GM12878 (cell line): ENCODE measurements at regions not wholly inside any gene's neighbourhood (a gene's known extent, or its start where the extent isn't known, plus 50 kb on each side); places are given as distances from the start of the nearest gene placed in this dataset.

ENCODE experiments used
- ATAC-seq: fragments of 200-7000 bp; cut with Tn5 transposase; 3 replicates; pipeline ENCODE4 v1.9.1; 2020; ENCODE audit warnings: mild to moderate bottlenecking, moderate library complexity
- BruUV-seq: library from RNA; stranded (reverse); fragments of 400-500 nt; replicated peaks from 2 replicates; lab custom pipeline; 2021; lab: Mats Ljungman, UMichigan
- CTCF ChIA-PET: fragments of 300-600 bp; sonication (Branson Sonifier 250); formaldehyde crosslinking; extraction: SDS; loops from one replicate; lab custom pipeline; 2021; ENCODE audit warnings: inconsistent platforms; lab: Yijun Ruan, JAX
- POLR2A ChIA-PET: fragments of 350-600 bp; formaldehyde crosslinking; extraction: SDS; loops from one replicate; lab custom pipeline; 2021; ENCODE audit warnings: inconsistent platforms; lab: Charles Lee
- RAD21 ChIA-PET: fragments of 300-600 bp; sonication (Branson Sonifier 250); formaldehyde crosslinking; loops from one replicate; lab custom pipeline; 2023; ENCODE audit warnings: antibody characterized with exemption; ENCODE audit not compliant: unreplicated experiment; lab: Charles Lee
- SMC1A ChIA-PET: fragments of 300-600 bp; sonication (Branson Sonifier 250); formaldehyde crosslinking; loops from one replicate; lab custom pipeline; 2023; ENCODE audit not compliant: unreplicated experiment, uncharacterized antibody; lab: Charles Lee
- DNase-seq: peaks from one replicate; pipeline ENCODE4 v3.0.0-alpha.2; 2011; ENCODE audit warnings: low read depth, low spot score
- FAIRE-seq: peaks from 3 replicates; lab custom pipeline; 2011; peaks lifted over from hg19 to GRCh38; lab: Jason Lieb, UNC
- H2AFZ ChIP-seq: 2 replicates; pipeline ENCODE4 v1.6.0; 2011; ENCODE audit warnings: low read depth, low read length, control low read depth; ENCODE audit not compliant: control insufficient read depth
- H3K27ac ChIP-seq: 2 replicates; pipeline ENCODE4 v1.5.1; 2011; ENCODE audit warnings: control low read depth; ENCODE audit not compliant: control insufficient read depth, insufficient read depth
- H3K27me3 ChIP-seq, 2 experiments: replicated peaks in 1 of 2; 2 replicates each; pipeline versions ENCODE4 v1.6.0 to v1.6.1; 2011; ENCODE audit warnings: low read length in 1 of 2; ENCODE audit not compliant: control insufficient read depth in 2 of 2, insufficient read depth in 2 of 2
- H3K36me3 ChIP-seq, 2 experiments: 2 replicates each; pipeline ENCODE4 v1.5.1; 2011; ENCODE audit warnings: low read length in 1 of 2; ENCODE audit not compliant: control insufficient read depth in 2 of 2, insufficient read depth in 2 of 2
- H3K4me1 ChIP-seq: 2 replicates; pipeline ENCODE4 v1.6.1; 2011; ENCODE audit warnings: mild to moderate bottlenecking, low read length, moderate library complexity, mixed read lengths; ENCODE audit not compliant: control insufficient read depth, insufficient read depth
- H3K4me2 ChIP-seq: 2 replicates; pipeline ENCODE4 v1.6.0; 2011; ENCODE audit warnings: control low read depth; ENCODE audit not compliant: control insufficient read depth, insufficient read depth
- H3K4me3 ChIP-seq: fragments of 200-600 bp; sonication (generic); 2 replicates; pipeline ENCODE4 v1.5.1; 2016
- H3K79me2 ChIP-seq: 2 replicates; pipeline ENCODE4 v1.6.0; 2011; ENCODE audit warnings: low read length; ENCODE audit not compliant: control insufficient read depth, insufficient read depth
- H3K9ac ChIP-seq: 2 replicates; pipeline ENCODE4 v1.8.0; 2011; ENCODE audit warnings: low read length, control low read depth, mixed read lengths; ENCODE audit not compliant: control insufficient read depth, insufficient read depth
- H3K9me3 ChIP-seq: replicated peaks from 3 replicates; pipeline ENCODE4 v1.5.1; 2011; ENCODE audit warnings: mild to moderate bottlenecking, low read length; ENCODE audit not compliant: control insufficient read depth, insufficient read depth
- H4K20me1 ChIP-seq: 2 replicates; pipeline ENCODE4 v1.6.0; 2011; ENCODE audit not compliant: control insufficient read depth, insufficient read depth
- CBX3 ChIP-seq: fragments of 200-600 bp; sonication (generic); IDR thresholded peaks from 2 replicates; pipeline ENCODE4 v1.6.1; 2016; ENCODE audit warnings: low read depth, borderline replicate concordance
- CEBPB ChIP-seq, 2 experiments: fragments of 150-350 bp in 1 of 2; IDR thresholded peaks; 2 replicates each; pipeline ENCODE4 v1.6.1; 2012 to 2014; ENCODE audit warnings: low read depth in 2 of 2, low read length in 2 of 2, borderline replicate concordance in 1 of 2, inconsistent platforms in 1 of 2
- CHD1 ChIP-seq: IDR thresholded peaks from 2 replicates; pipeline ENCODE4 v1.6.1; 2012; ENCODE audit warnings: low read depth, low read length, improper control_type of control experiment
- CREB1 ChIP-seq: IDR thresholded peaks from 2 replicates; pipeline ENCODE4 v1.6.1; 2012; ENCODE audit warnings: low read depth, mild to moderate bottlenecking, inconsistent platforms
- FOXK2 ChIP-seq: fragments of 450-650 bp; IDR thresholded peaks from 2 replicates; pipeline ENCODE4 v1.6.1; 2017; ENCODE audit warnings: mild to moderate bottlenecking, moderate library complexity
- IKZF1 ChIP-seq: fragments of 450-650 bp; conservative IDR thresholded peaks from 2 replicates; pipeline ENCODE4 v1.6.1; 2017; ENCODE audit warnings: antibody characterized with exemption, mild to moderate bottlenecking
- MYC ChIP-seq: IDR thresholded peaks from 2 replicates; pipeline ENCODE4 v1.6.1; 2011; ENCODE audit warnings: mild to moderate bottlenecking, low read length, moderate library complexity, inconsistent platforms; ENCODE audit not compliant: insufficient read depth, insufficient replicate concordance, insufficient read length, severe bottlenecking
- NFIC ChIP-seq: IDR thresholded peaks from 2 replicates; pipeline ENCODE4 v1.6.1; 2012; ENCODE audit warnings: low read depth, mild to moderate bottlenecking, inconsistent platforms, low read length, moderate library complexity
- PAX5 ChIP-seq: IDR thresholded peaks from 2 replicates; pipeline ENCODE4 v1.6.1; 2011; ENCODE audit warnings: low read depth, low read length, borderline replicate concordance
- SREBF1 ChIP-seq: IDR thresholded peaks from 2 replicates; pipeline ENCODE4 v1.6.1; 2012; ENCODE audit warnings: mild to moderate bottlenecking, low read length
- WGBS: methylation state at CpG from one replicate; pipeline ENCODE4 v1.1.6; 2016; ENCODE audit warnings: low lambda C conversion rate; ENCODE audit not compliant: insufficient replicate concordance, insufficient coverage; ENCODE audit errors: missing lambda C conversion rate; 5-methylcytosine and 5-hydroxymethylcytosine counted together
- in situ Hi-C: fragments of 300-500 bp; cut with MboI; formaldehyde crosslinking; loops from 9 replicates; pipeline ENCODE4 v1.14.3; 2018; ENCODE audit warnings: mixed read lengths
- intact Hi-C: fragments of 100-400 bp; cut with micrococcal nuclease; formaldehyde crosslinking; loops from one replicate; pipeline ENCODE4 v1.14.2; 2022; ENCODE audit not compliant: unreplicated experiment
- TF ChIP-seq, protein P1 (sequence below): fragments of 450-650 bp; IDR thresholded peaks from 2 replicates; pipeline ENCODE4 v1.6.1; 2016; ENCODE audit warnings: mild to moderate bottlenecking, moderate library complexity, borderline replicate concordance
- TF ChIP-seq, protein P2 (sequence below): fragments of 450-650 bp; IDR thresholded peaks from 2 replicates; pipeline ENCODE4 v1.6.1; 2014; ENCODE audit warnings: mild to moderate bottlenecking
- TF ChIP-seq, protein P3 (sequence below): IDR thresholded peaks from 2 replicates; pipeline ENCODE4 v1.6.1; 2012; ENCODE audit warnings: low read depth, low read length, improper control_type of control experiment
- TF ChIP-seq, protein P4 (sequence below): IDR thresholded peaks from 2 replicates; pipeline ENCODE4 v1.6.1; 2012; ENCODE audit warnings: low read depth, low read length, improper control_type of control experiment
- TF ChIP-seq, protein P5 (sequence below): fragments of 450-650 bp; IDR thresholded peaks from 2 replicates; pipeline ENCODE4 v1.6.1; 2017; ENCODE audit warnings: borderline replicate concordance

DNA sequence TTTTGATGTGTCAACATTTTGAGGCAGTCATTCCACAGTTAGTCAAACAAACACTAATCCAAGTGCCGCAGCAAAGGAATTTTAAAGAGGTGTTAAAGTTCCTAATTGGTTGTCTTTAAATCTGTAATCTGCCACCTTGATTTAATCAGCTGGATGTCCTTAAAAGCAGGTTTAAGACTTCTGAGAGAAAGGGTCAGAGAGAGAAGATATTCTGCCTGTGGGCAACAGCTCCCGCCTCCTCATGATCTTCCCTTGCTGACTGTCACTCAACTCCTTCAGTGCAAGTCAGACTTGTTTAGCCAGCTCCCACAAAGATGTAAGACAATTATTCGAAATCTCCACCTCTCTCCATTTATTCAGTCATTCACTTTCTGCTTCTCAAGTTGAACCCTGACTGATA, 92.6 kb upstream of the MYRIP start (continued):
- TF ChIP-seq, protein P1, sequence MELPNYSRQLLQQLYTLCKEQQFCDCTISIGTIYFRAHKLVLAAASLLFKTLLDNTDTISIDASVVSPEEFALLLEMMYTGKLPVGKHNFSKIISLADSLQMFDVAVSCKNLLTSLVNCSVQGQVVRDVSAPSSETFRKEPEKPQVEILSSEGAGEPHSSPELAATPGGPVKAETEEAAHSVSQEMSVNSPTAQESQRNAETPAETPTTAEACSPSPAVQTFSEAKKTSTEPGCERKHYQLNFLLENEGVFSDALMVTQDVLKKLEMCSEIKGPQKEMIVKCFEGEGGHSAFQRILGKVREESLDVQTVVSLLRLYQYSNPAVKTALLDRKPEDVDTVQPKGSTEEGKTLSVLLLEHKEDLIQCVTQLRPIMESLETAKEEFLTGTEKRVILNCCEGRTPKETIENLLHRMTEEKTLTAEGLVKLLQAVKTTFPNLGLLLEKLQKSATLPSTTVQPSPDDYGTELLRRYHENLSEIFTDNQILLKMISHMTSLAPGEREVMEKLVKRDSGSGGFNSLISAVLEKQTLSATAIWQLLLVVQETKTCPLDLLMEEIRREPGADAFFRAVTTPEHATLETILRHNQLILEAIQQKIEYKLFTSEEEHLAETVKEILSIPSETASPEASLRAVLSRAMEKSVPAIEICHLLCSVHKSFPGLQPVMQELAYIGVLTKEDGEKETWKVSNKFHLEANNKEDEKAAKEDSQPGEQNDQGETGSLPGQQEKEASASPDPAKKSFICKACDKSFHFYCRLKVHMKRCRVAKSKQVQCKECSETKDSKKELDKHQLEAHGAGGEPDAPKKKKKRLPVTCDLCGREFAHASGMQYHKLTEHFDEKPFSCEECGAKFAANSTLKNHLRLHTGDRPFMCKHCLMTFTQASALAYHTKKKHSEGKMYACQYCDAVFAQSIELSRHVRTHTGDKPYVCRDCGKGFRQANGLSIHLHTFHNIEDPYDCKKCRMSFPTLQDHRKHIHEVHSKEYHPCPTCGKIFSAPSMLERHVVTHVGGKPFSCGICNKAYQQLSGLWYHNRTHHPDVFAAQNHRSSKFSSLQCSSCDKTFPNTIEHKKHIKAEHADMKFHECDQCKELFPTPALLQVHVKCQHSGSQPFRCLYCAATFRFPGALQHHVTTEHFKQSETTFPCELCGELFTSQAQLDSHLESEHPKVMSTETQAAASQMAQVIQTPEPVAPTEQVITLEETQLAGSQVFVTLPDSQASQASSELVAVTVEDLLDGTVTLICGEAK, result no peak
- TF ChIP-seq FOXK2, result no peak
- TF ChIP-seq MYC, result no peak
- TF ChIP-seq CBX3, result no peak
- TF ChIP-seq, protein P2, sequence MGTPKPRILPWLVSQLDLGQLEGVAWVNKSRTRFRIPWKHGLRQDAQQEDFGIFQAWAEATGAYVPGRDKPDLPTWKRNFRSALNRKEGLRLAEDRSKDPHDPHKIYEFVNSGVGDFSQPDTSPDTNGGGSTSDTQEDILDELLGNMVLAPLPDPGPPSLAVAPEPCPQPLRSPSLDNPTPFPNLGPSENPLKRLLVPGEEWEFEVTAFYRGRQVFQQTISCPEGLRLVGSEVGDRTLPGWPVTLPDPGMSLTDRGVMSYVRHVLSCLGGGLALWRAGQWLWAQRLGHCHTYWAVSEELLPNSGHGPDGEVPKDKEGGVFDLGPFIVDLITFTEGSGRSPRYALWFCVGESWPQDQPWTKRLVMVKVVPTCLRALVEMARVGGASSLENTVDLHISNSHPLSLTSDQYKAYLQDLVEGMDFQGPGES, result no peak
- TF ChIP-seq, all 136 proteins: peak for 0

DNA sequence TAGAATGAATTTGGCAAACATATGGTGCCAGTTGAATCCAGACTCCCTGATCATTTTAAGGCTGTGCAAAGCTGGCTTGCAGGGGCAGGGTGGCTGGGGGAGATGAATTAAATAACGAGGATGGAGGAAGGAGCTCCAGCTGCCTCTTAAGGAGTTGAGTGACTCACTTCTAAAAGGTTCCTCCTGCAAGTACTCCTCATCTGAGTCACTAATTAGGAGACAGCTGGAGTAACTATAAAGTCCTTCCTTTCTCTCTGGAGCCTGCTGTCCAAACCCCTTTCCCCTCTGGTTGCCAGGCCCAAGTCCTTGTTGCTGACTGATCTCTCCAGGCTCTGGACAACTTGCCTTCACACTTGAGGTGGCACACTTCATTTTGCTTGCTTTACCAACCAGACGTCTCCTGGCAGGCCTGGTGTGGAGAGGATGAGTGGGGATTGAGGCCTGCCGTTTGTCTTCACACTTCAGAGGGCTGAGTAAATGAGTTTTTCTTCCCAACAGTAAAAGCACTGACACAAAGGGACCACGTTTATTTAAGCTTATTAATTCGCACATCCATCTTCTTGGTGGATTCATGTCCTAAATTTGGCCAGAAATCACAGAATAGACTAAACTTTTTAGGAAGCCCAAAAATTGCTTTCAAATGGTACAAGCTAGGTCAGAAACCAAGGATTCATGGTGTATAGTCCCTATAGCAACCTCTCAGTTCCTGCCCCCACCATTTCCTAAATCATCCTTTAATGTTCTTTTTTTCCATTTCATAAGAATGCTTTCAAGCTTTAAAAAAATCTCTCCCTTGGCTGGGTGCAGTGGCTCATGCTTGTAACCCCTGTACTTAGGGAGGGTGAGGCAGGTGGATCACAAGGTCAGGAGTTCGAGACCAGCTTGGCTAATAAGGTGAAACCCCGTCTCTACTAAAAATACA, 90.5 kb upstream of the MYRIP start:
- ChIA-PET CTCF (interaction anchor here (1.3 kb wide), 1 partner anchor 12 kb away, joined by 3 read pairs; no protein-coding TSS in a partner anchor), POLR2A (no interaction called here), RAD21 (no interaction called here), SMC1A (interaction anchor here (0.6 kb wide), 1 partner anchor 517 kb away, joined by 4 read pairs; no protein-coding TSS in a partner anchor)
- H3K4me1 ChIP-seq, result no peaks in the 10 kb centered on the region
- in situ Hi-C loops, result no loop called here
- 20% methylated on average over 7 of the region's 7 CpGs for WGBS
- H2AFZ ChIP-seq, result no peak overlapping the region
- H3K79me2 ChIP-seq, result no peaks in the 10 kb centered on the region
- H3K27me3 ChIP-seq, result no peaks in the 10 kb centered on the region
- no peaks in the 10 kb centered on the region for H4K20me1 ChIP-seq
- H3K4me3 ChIP-seq, result no peak overlapping the region
- no peak overlapping the region for H3K27ac ChIP-seq
- no peak for ATAC-seq
- no TSS peak for BruUV-seq
- H3K4me2 ChIP-seq, result no peak overlapping the region
- H3K9me3 ChIP-seq, result no peaks in the 10 kb centered on the region
- no peak for DNase-seq
- H3K9ac ChIP-seq, result no peak overlapping the region
- intact Hi-C loops, result no loop called here
- FAIRE-seq, result no peak
- no peaks in the 10 kb centered on the region for H3K36me3 ChIP-seq
- TF ChIP-seq NFIC (no peak), IKZF1 (no peak), PAX5 (no peak), CHD1 (no peak), CREB1 (no peak), CEBPB (IDR thresholded peaks at IDR 0.05; ENCODE audit: borderline replicate concordance in 1 of 2, low read depth in 2 of 2, low read length in 2 of 2) (no peak), SREBF1 (no peak)
- TF ChIP-seq, protein P3, sequence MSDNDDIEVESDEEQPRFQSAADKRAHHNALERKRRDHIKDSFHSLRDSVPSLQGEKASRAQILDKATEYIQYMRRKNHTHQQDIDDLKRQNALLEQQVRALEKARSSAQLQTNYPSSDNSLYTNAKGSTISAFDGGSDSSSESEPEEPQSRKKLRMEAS, result no peak
- TF ChIP-seq, protein P4, sequence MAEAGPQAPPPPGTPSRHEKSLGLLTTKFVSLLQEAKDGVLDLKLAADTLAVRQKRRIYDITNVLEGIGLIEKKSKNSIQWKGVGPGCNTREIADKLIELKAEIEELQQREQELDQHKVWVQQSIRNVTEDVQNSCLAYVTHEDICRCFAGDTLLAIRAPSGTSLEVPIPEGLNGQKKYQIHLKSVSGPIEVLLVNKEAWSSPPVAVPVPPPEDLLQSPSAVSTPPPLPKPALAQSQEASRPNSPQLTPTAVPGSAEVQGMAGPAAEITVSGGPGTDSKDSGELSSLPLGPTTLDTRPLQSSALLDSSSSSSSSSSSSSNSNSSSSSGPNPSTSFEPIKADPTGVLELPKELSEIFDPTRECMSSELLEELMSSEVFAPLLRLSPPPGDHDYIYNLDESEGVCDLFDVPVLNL, result no peak
- TF ChIP-seq, protein P5, sequence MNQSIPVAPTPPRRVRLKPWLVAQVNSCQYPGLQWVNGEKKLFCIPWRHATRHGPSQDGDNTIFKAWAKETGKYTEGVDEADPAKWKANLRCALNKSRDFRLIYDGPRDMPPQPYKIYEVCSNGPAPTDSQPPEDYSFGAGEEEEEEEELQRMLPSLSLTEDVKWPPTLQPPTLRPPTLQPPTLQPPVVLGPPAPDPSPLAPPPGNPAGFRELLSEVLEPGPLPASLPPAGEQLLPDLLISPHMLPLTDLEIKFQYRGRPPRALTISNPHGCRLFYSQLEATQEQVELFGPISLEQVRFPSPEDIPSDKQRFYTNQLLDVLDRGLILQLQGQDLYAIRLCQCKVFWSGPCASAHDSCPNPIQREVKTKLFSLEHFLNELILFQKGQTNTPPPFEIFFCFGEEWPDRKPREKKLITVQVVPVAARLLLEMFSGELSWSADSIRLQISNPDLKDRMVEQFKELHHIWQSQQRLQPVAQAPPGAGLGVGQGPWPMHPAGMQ, result no peak
